CD14-positive monocyte (primary cell): ENCODE measurements at regions not wholly inside any gene's neighbourhood (a gene's known extent, or its start where the extent isn't known, plus 50 kb on each side); places are given as distances from the start of the nearest gene placed in this dataset.

Experiments used
- DNase-seq, 3 donors: peaks; one replicate each; pipeline ENCODE4 v3.0.0-alpha.2; 2011 to 2022
- H2AFZ ChIP-seq: 2 replicates; pipeline ENCODE4 v1.6.0; 2012; ENCODE audit warnings: mild to moderate bottlenecking, low read depth, low read length, inconsistent platforms; ENCODE audit not compliant: insufficient read depth, poor library complexity, severe bottlenecking
- H3K27ac ChIP-seq, 2 donors: 1 replicate in 1 of 2; 2 replicates in 1 of 2; pipeline ENCODE4 v1.5.1; 2012 to 2013; ENCODE audit warnings: low read length in 2 of 2, control low read depth in 1 of 2, inconsistent platforms in 1 of 2, low read depth in 1 of 2, mild to moderate bottlenecking in 1 of 2
- H3K27me3 ChIP-seq, 2 donors: one replicate each; pipeline versions ENCODE4 v1.6.0 to v1.6.1; 2011 to 2013; ENCODE audit warnings: low read length in 2 of 2; ENCODE audit not compliant: control insufficient read depth in 2 of 2, insufficient read depth in 2 of 2
- H3K36me3 ChIP-seq, 2 donors: replicated peaks in 1 of 2; 1 replicate in 1 of 2; 2 replicates in 1 of 2; pipeline versions ENCODE4 v1.5.1 to v1.6.1; 2012 to 2013; ENCODE audit warnings: low read length in 2 of 2, control low read depth in 1 of 2, inconsistent platforms in 1 of 2, mild to moderate bottlenecking in 1 of 2; ENCODE audit not compliant: insufficient read depth in 2 of 2, control insufficient read depth in 1 of 2
- H3K4me1 ChIP-seq, 2 donors: 1 replicate in 1 of 2; 2 replicates in 1 of 2; pipeline versions ENCODE4 v1.5.1 to v1.6.1; 2012 to 2013; ENCODE audit warnings: low read length in 2 of 2, control low read depth in 1 of 2, inconsistent platforms in 1 of 2, mild to moderate bottlenecking in 1 of 2, moderate library complexity in 1 of 2; ENCODE audit not compliant: insufficient read depth in 2 of 2, control insufficient read depth in 1 of 2
- H3K4me2 ChIP-seq: replicated peaks from 2 replicates; pipeline ENCODE3; 2012; ENCODE audit warnings: low read length, moderate library complexity, mild to moderate bottlenecking; ENCODE audit not compliant: poor library complexity, severe bottlenecking; ENCODE audit errors: extremely low read depth
- H3K4me3 ChIP-seq, 3 experiments: fragments of 200-600 bp in 1 of 3; sonication (generic) in 1 of 3; replicated peaks in 1 of 3; 1 replicate in 2 of 3; 2 replicates in 1 of 3; pipeline ENCODE4 v1.5.1; 2011 to 2013; ENCODE audit warnings: low read length in 3 of 3, mild to moderate bottlenecking in 3 of 3, control low read depth in 2 of 3, low read depth in 2 of 3, inconsistent platforms in 1 of 3, moderate library complexity in 1 of 3
- H3K79me2 ChIP-seq: 2 replicates; pipeline ENCODE4 v1.6.0; 2012; ENCODE audit warnings: mild to moderate bottlenecking, control low read depth, inconsistent platforms, low read length, moderate library complexity; ENCODE audit not compliant: insufficient read depth
- H3K9ac ChIP-seq: 2 replicates; pipeline ENCODE4 v1.6.0; 2017; ENCODE audit warnings: low read length, mild to moderate bottlenecking; ENCODE audit not compliant: insufficient read depth, poor library complexity, severe bottlenecking
- H3K9me3 ChIP-seq, 2 donors: replicated peaks in 1 of 2; 1 replicate in 1 of 2; 2 replicates in 1 of 2; pipeline versions ENCODE4 v1.5.1 to v1.6.1; 2012 to 2013; ENCODE audit warnings: low read length in 2 of 2, control low read depth in 1 of 2; ENCODE audit not compliant: control insufficient read depth in 1 of 2, insufficient read depth in 1 of 2
- H4K20me1 ChIP-seq: 2 replicates; pipeline ENCODE4 v1.6.0; 2012; ENCODE audit warnings: mild to moderate bottlenecking, low read length, control low read depth, moderate library complexity; ENCODE audit not compliant: insufficient read depth
- H3K27ac Mint-ChIP-seq, 7 donors: one replicate each; pipeline ENCODE4 v1.8.0; 2020; ENCODE audit warnings: mild to moderate bottlenecking in 7 of 7, mixed read lengths in 7 of 7, moderate library complexity in 6 of 7, inconsistent platforms in 2 of 7
- H3K27me3 Mint-ChIP-seq, 3 donors: one replicate each; pipeline ENCODE4 v1.8.0; 2021 to 2022; ENCODE audit warnings: low read depth in 3 of 3, mild to moderate bottlenecking in 3 of 3, mixed read lengths in 3 of 3, moderate library complexity in 3 of 3, inconsistent platforms in 1 of 3
- H3K36me3 Mint-ChIP-seq, 2 donors: one replicate each; pipeline ENCODE4 v1.8.0; 2020; ENCODE audit warnings: mixed read lengths in 2 of 2, inconsistent platforms in 1 of 2, mild to moderate bottlenecking in 1 of 2
- H3K4me1 Mint-ChIP-seq: one replicate; pipeline ENCODE4 v1.8.0; 2020; ENCODE audit warnings: mild to moderate bottlenecking, mixed read lengths
- H3K4me3 Mint-ChIP-seq, 2 donors: one replicate each; pipeline ENCODE4 v1.8.0; 2020; ENCODE audit warnings: mild to moderate bottlenecking in 2 of 2, mixed read lengths in 2 of 2, moderate library complexity in 1 of 2
- H3K9me3 Mint-ChIP-seq, 7 donors: one replicate each; pipeline ENCODE4 v1.8.0; 2020 to 2022; ENCODE audit warnings: mixed read lengths in 7 of 7, mild to moderate bottlenecking in 6 of 7, moderate library complexity in 6 of 7, inconsistent platforms in 2 of 7
- CTCF ChIP-seq: fragments of 200-600 bp; IDR thresholded peaks from one replicate; pipeline ENCODE4 v1.8.0; 2022; ENCODE audit warnings: antibody characterized with exemption, mild to moderate bottlenecking
- WGBS: methylation state at CpG from one replicate; pipeline ENCODE4 v1.1.5; 2013; ENCODE audit warnings: missing lambda C conversion rate; ENCODE audit not compliant: insufficient coverage; 5-methylcytosine and 5-hydroxymethylcytosine counted together
- intact Hi-C, 2 donors: fragments of 100-400 bp; cut with micrococcal nuclease; formaldehyde crosslinking; loops; one replicate each; pipeline versions ENCODE4 v1.15.0 to v1.15.1; 2023

GRCh38 chr6:14610141-14610540 lies 492.6 kb downstream of the CD83 start:
- no peaks in the 10 kb centered on the region for H3K27me3 ChIP-seq
- DNase-seq, result no peak
- H2AFZ ChIP-seq, result no peak overlapping the region
- H3K4me1 ChIP-seq, result peaks cover 0 to 7% of the 10 kb centered on the region in 2 donors
- no peaks in the 10 kb centered on the region for H3K79me2 ChIP-seq
- no peak overlapping the region for H3K9ac ChIP-seq
- no peaks in the 10 kb centered on the region for H4K20me1 ChIP-seq
- Mint-ChIP-seq H3K27ac (no peak overlapping the region), H3K4me1 (peaks cover 10% of the 10 kb centered on the region), H3K4me3 (no peak overlapping the region), H3K9me3 (peaks cover 0 to 4% (median 0%) of the 10 kb centered on the region in 7 donors), H3K27me3 (no peaks in the 10 kb centered on the region), H3K36me3 (no peaks in the 10 kb centered on the region)
- TF ChIP-seq CTCF, result no peak
- intact Hi-C loops, result no loop called here
- no peak overlapping the region for H3K4me3 ChIP-seq
- H3K36me3 ChIP-seq, result no peaks in the 10 kb centered on the region
- no peak overlapping the region for H3K27ac ChIP-seq
- WGBS, result 100% methylated on average over 3 of the region's 4 CpGs
- no peak overlapping the region for H3K4me2 ChIP-seq
- no peaks in the 10 kb centered on the region for H3K9me3 ChIP-seq

GRCh38 chr6:14612016-14612980 lies 494.7 kb downstream of the CD83 start:
- no peak overlapping the region for H2AFZ ChIP-seq
- H3K9me3 ChIP-seq, result peaks cover 0 to 9% of the 10 kb centered on the region in 2 donors
- no peaks in the 10 kb centered on the region for H3K79me2 ChIP-seq
- H3K4me3 ChIP-seq, result no peak overlapping the region
- H3K36me3 ChIP-seq, result no peaks in the 10 kb centered on the region
- no peaks in the 10 kb centered on the region for H3K27me3 ChIP-seq
- intact Hi-C loops, result no loop called here
- H3K4me1 ChIP-seq, result peaks cover 0 to 7% of the 10 kb centered on the region in 2 donors
- WGBS, result 58% methylated on average over 5 of the region's 14 CpGs
- Mint-ChIP-seq H3K27me3 (peaks cover 0 to 2% (median 0%) of the 10 kb centered on the region in 3 donors), H3K9me3 (peaks cover 0 to 9% (median 6%) of the 10 kb centered on the region in 7 donors), H3K27ac (no peak overlapping the region), H3K36me3 (peaks cover 0 to 2% of the 10 kb centered on the region in 2 donors), H3K4me3 (no peak overlapping the region), H3K4me1 (peaks cover 17% of the 10 kb centered on the region)
- no peak overlapping the region for H3K27ac ChIP-seq
- TF ChIP-seq CTCF, result no peak
- DNase-seq, result no peak
- H3K9ac ChIP-seq, result no peak overlapping the region
- H3K4me2 ChIP-seq, result no peak overlapping the region
- H4K20me1 ChIP-seq, result no peaks in the 10 kb centered on the region
